K562 (cell line): ENCODE measurements at regions not wholly inside any gene's neighbourhood (a gene's known extent, or its start where the extent isn't known, plus 50 kb on each side); places are given as distances from the start of the nearest gene placed in this dataset.

Source experiments
- FOSL1 ChIP-seq: fragments of 200-800 bp; sonication (Bioruptor generic); conservative IDR thresholded peaks from 2 replicates; pipeline ENCODE4 v1.6.1; 2016; ENCODE audit warnings: missing genetic modification characterization, missing compliant biosample characterization
- FOXK1 ChIP-seq: sonication (generic); formaldehyde crosslinking; IDR thresholded peaks from 2 replicates; pipeline ENCODE4 v1.8.0; 2022; ENCODE audit warnings: missing genetic modification reagents, mild to moderate bottlenecking, borderline replicate concordance
- FOXK2 ChIP-seq, 2 experiments: fragments of 450-650 bp; IDR thresholded peaks in 1 of 2; conservative IDR thresholded peaks in 1 of 2; 2 replicates each; pipeline ENCODE4 v1.6.1; 2016; ENCODE audit warnings: low read depth in 2 of 2, mild to moderate bottlenecking in 1 of 2
- MAFK ChIP-seq: IDR thresholded peaks from 2 replicates; pipeline ENCODE4 v1.6.1; 2011; ENCODE audit warnings: low read length, improper control_type of control experiment
- POLR2AphosphoS5 ChIP-seq: IDR thresholded peaks from 2 replicates; pipeline ENCODE4 v1.6.1; 2011; ENCODE audit warnings: mild to moderate bottlenecking, low read depth, low read length, moderate library complexity; ENCODE audit not compliant: control insufficient read depth, insufficient read depth
- ZBTB7A ChIP-seq: IDR thresholded peaks from 2 replicates; pipeline ENCODE4 v1.6.1; 2011; ENCODE audit warnings: low read depth, mild to moderate bottlenecking, low read length, moderate library complexity, borderline replicate concordance; ENCODE audit not compliant: control insufficient read depth
- ZNF41 ChIP-seq: fragments of 250-450 bp; sonication (Bioruptor Pico); conservative IDR thresholded peaks from 2 replicates; pipeline ENCODE4 v1.4.0; 2020; ENCODE audit warnings: mild to moderate bottlenecking
- TF ChIP-seq, protein P1 (sequence below), 2 experiments: fragments of 450-650 bp; formaldehyde crosslinking in 1 of 2; IDR thresholded peaks; 2 replicates each; pipeline versions ENCODE4 v1.4.0 to v1.6.1; 2014 to 2020; ENCODE audit warnings: mild to moderate bottlenecking in 2 of 2, borderline replicate concordance in 1 of 2, low read depth in 1 of 2
- TF ChIP-seq, protein P2 (sequence below): sonication (generic); formaldehyde crosslinking; IDR thresholded peaks from 2 replicates; pipeline ENCODE4 v1.8.1; 2023; ENCODE audit warnings: mild to moderate bottlenecking, missing genetic modification reagents
- TF ChIP-seq, protein P3 (sequence below): fragments of 450-650 bp; IDR thresholded peaks from 2 replicates; pipeline ENCODE4 v1.6.1; 2018; ENCODE audit not compliant: partially characterized antibody
- TF ChIP-seq, protein P4 (sequence below), 2 experiments: fragments of 200-800 bp in 1 of 2; sonication (Bioruptor generic) in 1 of 2; sonication (generic) in 1 of 2; formaldehyde crosslinking in 1 of 2; IDR thresholded peaks in 1 of 2; conservative IDR thresholded peaks in 1 of 2; 2 replicates each; pipeline versions ENCODE4 v1.5.0 to v1.6.1; 2016 to 2020; ENCODE audit warnings: missing compliant biosample characterization in 1 of 2, missing genetic modification characterization in 1 of 2, missing genetic modification reagents in 1 of 2

DNA sequence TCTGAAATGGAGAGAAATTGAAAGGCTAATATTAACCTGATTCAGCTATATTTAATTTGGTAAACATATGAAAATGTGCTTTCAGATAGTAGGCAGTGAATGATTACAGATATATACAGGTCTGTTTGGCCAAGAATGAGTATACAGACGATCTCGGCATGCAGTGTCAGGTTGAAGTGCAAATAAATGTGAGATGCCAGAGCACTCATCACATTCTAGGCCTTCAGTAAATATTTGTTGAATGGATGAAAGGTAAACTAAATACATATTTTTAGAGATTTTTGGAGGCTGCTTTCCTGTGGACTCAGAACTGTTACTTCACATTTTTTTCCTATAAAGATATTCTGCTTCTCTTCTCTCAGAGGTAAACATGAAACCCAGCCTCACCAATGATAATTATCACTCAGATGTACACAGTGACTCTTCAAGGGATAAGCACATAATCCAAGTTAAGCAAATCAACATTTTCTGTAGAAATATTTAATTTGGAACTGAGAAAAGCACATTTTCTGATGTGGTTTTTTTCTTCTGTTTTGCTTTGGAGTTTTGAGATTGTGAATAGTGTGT, 702.9 kb downstream of the BRINP3 start:
- no peak for TF ChIP-seq ZNF41 (CRISPR knock-in tag)
- TF ChIP-seq MAFK = no peak
- no peak for TF ChIP-seq FOXK1
- TF ChIP-seq, protein P1, sequence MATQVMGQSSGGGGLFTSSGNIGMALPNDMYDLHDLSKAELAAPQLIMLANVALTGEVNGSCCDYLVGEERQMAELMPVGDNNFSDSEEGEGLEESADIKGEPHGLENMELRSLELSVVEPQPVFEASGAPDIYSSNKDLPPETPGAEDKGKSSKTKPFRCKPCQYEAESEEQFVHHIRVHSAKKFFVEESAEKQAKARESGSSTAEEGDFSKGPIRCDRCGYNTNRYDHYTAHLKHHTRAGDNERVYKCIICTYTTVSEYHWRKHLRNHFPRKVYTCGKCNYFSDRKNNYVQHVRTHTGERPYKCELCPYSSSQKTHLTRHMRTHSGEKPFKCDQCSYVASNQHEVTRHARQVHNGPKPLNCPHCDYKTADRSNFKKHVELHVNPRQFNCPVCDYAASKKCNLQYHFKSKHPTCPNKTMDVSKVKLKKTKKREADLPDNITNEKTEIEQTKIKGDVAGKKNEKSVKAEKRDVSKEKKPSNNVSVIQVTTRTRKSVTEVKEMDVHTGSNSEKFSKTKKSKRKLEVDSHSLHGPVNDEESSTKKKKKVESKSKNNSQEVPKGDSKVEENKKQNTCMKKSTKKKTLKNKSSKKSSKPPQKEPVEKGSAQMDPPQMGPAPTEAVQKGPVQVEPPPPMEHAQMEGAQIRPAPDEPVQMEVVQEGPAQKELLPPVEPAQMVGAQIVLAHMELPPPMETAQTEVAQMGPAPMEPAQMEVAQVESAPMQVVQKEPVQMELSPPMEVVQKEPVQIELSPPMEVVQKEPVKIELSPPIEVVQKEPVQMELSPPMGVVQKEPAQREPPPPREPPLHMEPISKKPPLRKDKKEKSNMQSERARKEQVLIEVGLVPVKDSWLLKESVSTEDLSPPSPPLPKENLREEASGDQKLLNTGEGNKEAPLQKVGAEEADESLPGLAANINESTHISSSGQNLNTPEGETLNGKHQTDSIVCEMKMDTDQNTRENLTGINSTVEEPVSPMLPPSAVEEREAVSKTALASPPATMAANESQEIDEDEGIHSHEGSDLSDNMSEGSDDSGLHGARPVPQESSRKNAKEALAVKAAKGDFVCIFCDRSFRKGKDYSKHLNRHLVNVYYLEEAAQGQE (IDR thresholded peaks at IDR 0.05; ENCODE audit: borderline replicate concordance) = no peak
- TF ChIP-seq, protein P1 (CRISPR knock-in tag; IDR thresholded peaks at IDR 0.05; ENCODE audit: low read depth) = no peak
- TF ChIP-seq FOXK2 (conservative IDR thresholded peaks at IDR 0.05 in 1 of 2, IDR thresholded peaks at IDR 0.05 in 1 of 2; ENCODE audit: low read depth in 2 of 2) = no peak
- TF ChIP-seq, protein P2, sequence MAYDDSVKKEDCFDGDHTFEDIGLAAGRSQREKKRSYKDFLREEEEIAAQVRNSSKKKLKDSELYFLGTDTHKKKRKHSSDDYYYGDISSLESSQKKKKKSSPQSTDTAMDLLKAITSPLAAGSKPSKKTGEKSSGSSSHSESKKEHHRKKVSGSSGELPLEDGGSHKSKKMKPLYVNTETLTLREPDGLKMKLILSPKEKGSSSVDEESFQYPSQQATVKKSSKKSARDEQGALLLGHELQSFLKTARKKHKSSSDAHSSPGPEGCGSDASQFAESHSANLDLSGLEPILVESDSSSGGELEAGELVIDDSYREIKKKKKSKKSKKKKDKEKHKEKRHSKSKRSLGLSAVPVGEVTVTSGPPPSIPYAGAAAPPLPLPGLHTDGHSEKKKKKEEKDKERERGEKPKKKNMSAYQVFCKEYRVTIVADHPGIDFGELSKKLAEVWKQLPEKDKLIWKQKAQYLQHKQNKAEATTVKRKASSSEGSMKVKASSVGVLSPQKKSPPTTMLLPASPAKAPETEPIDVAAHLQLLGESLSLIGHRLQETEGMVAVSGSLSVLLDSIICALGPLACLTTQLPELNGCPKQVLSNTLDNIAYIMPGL (CRISPR knock-in tag) = no peak
- TF ChIP-seq, protein P3, sequence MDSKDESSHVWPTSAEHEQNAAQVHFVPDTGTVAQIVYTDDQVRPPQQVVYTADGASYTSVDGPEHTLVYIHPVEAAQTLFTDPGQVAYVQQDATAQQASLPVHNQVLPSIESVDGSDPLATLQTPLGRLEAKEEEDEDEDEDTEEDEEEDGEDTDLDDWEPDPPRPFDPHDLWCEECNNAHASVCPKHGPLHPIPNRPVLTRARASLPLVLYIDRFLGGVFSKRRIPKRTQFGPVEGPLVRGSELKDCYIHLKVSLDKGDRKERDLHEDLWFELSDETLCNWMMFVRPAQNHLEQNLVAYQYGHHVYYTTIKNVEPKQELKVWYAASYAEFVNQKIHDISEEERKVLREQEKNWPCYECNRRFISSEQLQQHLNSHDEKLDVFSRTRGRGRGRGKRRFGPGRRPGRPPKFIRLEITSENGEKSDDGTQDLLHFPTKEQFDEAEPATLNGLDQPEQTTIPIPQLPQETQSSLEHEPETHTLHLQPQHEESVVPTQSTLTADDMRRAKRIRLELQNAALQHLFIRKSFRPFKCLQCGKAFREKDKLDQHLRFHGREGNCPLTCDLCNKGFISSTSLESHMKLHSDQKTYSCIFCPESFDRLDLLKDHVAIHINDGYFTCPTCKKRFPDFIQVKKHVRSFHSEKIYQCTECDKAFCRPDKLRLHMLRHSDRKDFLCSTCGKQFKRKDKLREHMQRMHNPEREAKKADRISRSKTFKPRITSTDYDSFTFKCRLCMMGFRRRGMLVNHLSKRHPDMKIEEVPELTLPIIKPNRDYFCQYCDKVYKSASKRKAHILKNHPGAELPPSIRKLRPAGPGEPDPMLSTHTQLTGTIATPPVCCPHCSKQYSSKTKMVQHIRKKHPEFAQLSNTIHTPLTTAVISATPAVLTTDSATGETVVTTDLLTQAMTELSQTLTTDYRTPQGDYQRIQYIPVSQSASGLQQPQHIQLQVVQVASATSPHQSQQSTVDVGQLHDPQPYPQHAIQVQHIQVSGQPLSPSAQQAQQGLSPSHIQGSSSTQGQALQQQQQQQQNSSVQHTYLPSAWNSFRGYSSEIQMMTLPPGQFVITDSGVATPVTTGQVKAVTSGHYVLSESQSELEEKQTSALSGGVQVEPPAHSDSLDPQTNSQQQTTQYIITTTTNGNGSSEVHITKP = no peak
- no peak for TF ChIP-seq ZBTB7A
- TF ChIP-seq, protein P4, sequence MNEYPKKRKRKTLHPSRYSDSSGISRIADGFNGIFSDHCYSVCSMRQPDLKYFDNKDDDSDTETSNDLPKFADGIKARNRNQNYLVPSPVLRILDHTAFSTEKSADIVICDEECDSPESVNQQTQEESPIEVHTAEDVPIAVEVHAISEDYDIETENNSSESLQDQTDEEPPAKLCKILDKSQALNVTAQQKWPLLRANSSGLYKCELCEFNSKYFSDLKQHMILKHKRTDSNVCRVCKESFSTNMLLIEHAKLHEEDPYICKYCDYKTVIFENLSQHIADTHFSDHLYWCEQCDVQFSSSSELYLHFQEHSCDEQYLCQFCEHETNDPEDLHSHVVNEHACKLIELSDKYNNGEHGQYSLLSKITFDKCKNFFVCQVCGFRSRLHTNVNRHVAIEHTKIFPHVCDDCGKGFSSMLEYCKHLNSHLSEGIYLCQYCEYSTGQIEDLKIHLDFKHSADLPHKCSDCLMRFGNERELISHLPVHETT (CRISPR knock-in tag; conservative IDR thresholded peaks at IDR 0.05 in 1 of 2, IDR thresholded peaks at IDR 0.05 in 1 of 2) = no peak
- TF ChIP-seq POLR2AphosphoS5 = no peak
- TF ChIP-seq FOSL1 = no peak
